Activated T-helper 9 cell treated with anti-CD3 and anti-CD28 coated beads, Interleukin-2, amount 50 U/mL, for 16 hours (primary cell): ENCODE measurements at regions not wholly inside any gene's neighbourhood (a gene's known extent, or its start where the extent isn't known, plus 50 kb on each side); places are given as distances from the start of the nearest gene placed in this dataset.
"Not testable (repeated sequence)": the region's sequence is repeated elsewhere in the genome, so short reads cannot be mapped to it uniquely, and the experiment has no call there.

Experiments used
- DNase-seq: peaks from one replicate; pipeline ENCODE4 v3.0.0-alpha.2; 2020; ENCODE audit warnings: low read depth

DNA sequence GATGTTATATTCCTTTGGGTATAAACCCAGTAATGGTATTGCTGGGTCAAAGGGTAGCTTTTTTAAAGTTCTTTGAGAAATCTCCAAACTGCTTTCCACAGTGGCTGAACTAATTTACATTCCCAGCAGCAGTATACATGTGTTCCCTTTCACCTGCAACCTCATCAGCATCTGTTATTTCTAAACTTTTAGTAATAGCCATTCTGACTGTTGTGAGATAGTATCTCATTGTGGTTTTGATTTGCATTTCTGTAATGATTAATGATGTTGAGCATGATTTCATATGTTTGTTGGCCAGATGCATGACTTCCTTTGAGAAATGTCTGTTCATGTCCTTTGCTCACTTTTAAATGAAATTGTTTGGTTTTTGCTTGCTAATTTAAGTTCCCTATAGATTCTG lies 553.1 kb downstream of the SLCO4C1 start:
- DNase-seq = not testable (repeated sequence)

DNA sequence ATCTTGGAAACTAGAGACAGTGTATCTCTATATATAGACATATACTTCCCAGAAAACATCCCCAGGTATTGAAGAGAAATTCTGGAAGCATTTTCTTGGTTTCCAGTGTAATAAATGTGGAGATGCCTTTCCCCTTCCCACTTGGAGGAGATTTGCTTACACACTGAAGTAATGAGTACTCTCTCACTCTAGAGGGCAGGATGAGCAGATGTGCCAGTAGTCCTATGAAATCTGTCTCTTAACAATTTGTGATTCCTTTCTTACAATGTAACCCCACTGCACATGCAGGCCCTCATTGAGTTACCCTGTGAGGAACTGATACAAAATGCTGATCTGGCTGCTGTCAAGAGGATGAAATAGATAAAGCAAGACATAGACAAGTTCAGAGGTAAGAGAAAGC lies 567.2 kb downstream of the SLCO4C1 start:
- no peak for DNase-seq

DNA sequence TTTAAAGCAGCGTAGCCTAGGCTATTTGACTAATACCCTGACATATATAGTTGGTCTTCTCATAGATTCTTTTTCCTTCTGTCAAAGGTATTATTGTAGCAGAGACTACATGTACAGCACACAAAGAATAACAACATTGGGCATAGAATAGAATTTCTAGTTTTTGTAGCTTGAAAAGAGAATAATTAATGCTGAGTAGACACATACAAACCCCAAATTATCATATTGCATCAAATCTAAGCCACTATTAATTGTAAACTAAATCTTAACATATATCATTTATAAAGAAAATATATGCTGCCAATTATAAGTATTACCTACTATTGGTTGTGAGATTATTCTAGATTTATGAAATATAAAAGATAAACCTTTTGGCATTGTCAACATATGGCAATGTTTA lies 574.5 kb downstream of the SLCO4C1 start:
- DNase-seq = no peak

DNA sequence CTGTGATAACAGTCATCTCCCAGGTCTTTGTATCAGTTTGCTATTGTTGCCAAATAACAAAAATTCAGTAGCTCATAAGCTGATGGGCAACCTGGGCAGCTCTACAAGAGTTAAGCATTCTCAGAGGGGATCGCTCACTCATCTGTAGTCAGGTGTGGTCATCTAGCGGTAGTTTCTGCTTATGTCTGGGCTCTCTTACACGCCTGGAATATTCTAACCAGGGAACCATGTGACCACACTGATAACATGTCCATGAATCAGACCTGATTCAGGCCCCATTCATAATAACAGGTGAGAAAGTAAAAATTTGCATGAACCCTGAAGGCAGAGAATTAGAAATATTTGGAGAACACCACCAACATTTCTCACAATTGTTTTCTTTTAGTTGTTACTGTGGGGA lies 576.1 kb downstream of the SLCO4C1 start:
- DNase-seq = no peak

DNA sequence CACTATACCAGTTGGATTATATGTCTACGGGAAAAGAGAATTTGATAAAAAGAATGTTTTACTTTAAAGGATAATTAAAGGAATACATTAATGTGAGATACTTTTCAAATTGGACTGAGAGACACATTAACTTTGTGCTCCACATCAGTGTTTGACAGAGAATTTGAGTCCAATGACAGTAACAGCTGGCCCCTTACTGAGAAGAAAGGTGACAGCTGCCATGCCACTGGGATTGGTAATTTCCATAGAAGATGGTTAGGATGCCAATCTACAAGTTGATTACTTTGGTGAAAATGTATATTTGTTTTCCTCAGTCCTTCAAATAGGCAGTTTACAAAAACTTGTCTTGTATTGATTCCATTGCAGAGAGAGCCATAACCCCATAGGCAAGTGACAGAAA lies 578.4 kb downstream of the SLCO4C1 start:
- no peak for DNase-seq

DNA sequence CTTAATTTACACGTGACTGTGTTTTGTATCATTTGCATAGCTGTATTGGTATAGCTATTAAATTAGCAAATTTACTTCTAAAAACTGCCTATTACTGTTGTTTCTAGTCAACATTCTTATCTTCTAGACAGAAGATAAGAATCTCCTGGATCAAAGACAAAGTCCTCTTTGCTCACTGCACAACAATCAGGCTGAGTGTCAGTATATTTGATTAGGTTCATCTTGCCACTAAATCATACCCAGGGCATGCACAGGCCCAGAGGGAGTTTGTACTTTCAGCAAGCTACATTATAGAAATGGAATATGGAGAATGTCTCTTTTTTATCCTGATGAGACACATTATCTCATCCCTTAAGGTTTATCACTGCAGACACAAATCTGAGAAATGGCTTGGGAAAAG lies 579.1 kb downstream of the SLCO4C1 start:
- no peak for DNase-seq

DNA sequence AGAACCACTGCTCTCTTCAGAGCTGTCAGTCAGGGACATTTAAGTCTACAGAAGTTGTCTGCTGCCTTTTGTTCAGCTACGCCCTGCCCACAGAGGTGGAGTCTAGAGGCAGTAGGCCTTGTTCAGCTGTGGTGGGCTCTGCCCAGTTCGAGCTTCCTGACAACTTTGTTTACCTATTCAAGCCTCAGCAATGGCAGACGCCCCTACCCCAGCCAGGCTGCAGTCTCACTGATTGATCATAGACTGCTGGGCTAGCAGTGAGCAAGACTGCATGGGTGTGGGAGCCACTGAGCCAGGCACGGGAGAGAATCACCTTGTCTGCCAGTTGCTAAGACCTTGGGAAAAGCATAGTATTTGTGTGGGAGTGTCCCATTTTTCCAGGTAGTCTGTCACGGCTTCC lies 580.3 kb downstream of the SLCO4C1 start:
- not testable (repeated sequence) for DNase-seq

DNA sequence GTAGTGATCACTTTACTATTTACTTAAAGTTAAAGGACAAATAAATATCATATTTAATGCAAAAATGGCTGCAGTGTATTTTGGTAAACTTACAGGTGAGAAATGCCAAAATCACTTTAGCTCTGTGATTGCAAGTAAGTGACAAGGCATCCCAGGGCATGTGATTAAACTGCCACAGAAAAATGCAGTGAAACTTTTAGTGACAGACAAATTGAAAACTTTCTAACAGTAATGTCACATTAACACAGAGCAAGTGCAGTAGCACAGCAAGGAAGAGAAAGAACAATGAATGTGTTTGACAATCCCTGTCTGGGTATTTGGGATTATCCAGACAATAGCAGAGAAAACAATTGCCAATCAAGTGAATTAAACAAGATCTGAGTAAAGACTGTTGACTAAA lies 606.8 kb downstream of the SLCO4C1 start:
- DNase-seq = no peak

DNA sequence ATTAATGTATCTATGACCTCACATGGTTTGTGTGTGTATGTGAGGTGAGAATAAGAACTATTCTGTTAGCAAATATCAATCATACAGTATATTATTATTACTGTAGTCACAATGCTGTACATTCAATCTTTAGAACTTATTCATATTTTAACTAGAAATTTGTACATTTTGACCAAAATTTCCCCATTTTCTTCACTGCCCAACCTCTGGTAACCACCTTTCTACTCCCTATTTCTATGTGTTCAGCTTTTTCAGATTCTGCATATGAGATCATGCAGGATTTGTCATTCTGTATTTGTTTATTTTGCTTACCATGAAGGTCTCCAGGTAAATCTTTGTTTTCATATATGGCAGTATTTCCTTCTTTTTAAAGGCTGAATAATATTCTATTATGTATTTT lies 607.9 kb downstream of the SLCO4C1 start:
- DNase-seq = no peak

DNA sequence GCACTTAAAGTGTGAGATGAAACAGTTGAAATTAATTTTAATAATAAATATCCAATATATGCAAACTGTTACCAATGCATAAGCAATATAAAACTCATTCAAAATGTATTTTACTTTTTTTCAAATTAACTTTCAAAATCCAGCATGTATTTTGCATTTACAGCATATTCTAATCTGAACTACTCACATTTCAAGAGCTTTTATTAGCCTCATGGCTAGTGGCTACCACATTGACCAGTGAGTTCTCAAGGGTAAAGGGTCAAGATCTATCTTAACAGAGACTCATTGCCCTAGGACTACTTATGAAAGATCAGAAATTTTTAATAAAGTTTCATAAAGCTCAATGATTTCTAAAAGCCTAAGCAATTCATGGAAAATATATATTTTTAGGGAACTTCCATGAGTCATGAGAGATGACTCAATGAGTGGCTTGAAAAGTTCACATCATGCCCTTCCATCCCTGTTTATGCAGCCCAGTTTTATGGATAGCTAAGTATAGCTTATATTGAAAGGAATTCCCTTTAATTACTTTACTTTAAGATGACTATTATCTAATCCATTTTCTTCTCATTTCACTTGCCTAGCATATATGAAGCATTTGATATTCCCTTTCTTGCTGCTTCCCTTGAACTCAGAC lies 608.6 kb downstream of the SLCO4C1 start:
- DNase-seq = no peak

DNA sequence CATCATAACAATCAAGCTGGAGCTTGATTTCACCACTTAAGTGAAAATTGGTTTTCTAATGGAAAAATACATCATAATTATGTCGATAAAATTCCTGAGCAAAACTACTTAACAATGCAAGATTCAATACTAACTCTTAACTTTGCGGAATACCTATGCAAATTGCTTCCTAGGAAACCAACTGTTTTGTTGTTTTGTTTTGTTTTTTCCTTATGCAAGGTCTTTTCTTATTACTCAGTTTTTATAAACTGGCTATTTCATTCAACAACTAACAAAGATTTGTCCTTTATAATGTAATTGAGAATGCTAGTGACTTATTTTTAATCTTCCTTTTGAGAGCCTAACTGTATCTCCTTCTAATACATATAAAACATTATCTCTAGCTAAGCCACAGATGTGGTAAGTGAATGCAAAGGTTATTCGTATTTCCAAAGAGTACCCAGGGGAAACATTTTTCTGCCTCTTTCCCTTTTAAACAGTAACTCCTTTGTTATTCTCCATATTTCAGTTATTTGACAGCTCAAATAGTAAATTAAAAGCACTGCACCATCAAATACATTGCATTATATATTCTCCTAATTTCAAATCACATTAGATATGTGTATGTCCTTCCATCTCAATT lies 609.4 kb downstream of the SLCO4C1 start:
- DNase-seq = no peak

DNA sequence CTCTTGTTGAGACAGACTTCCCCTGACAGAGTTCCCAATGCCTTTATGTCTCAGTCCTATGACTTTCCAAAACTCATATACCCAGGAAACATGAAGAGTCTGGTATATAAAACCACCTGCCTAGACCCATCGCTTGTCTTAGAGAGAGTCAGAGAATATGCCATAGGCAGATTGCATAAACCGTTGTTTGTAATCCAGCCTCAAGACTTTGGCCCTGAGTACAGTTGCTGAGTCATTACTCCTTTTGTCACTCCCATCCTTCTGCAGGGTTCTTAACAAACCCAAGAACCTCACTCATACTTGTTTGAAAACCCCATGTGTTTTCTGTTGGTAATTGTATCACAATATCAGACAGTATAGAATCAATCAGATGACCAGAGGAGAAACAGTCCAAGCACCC lies 616.3 kb downstream of the SLCO4C1 start:
- no peak for DNase-seq

DNA sequence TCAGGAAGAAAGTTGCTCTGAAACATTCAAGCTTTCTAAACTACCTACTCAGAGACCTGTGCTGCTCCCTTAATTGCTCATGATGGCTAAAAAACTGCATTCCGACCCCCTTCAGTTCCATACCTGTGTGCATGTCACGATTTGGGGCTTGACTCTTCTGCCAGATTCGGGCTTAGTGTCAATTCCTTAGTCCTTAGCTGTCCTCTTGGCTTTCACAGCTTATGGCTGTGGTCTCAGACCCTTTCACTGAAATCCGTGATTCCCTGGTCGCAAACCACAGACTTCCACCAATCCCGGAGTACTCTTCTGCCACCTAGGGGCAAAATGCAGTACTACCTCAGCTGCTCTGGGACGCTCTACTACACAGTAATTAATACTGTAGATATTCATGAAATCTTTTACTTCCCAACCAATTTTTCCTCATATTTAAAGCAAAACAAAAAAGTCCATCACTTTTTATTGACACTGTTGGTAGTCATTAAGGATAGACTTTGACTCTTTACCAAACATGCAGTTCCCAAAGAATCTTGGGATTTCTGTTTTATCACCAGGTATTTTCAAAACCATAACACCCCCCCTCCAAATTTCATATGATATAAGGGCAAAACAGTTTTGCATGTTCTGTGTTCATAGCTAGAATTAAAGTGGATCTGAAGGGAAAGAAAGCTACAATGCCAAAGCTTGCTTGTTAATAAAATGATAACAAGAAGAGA lies 617.4 kb downstream of the SLCO4C1 start:
- DNase-seq = peak; percentile 1

DNA sequence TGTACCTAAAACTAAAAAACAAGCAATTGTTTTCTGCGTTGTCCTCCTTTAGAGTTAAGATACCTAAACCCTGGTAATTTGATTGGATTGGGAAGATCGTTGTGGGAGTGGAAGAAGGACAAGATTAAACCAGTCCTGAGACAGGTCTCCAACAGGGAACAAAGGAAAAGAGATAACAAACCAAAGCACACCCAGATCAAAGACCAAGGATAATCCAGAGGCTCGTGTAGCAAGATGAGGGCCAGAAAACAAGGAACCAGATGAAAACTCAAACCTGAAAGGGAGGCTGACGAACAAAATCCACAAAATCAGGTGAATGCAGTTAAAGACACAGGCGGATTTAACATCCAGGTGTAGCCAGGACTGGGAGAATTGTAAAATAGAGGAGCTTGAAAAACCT lies 618.1 kb downstream of the SLCO4C1 start:
- no peak for DNase-seq

DNA sequence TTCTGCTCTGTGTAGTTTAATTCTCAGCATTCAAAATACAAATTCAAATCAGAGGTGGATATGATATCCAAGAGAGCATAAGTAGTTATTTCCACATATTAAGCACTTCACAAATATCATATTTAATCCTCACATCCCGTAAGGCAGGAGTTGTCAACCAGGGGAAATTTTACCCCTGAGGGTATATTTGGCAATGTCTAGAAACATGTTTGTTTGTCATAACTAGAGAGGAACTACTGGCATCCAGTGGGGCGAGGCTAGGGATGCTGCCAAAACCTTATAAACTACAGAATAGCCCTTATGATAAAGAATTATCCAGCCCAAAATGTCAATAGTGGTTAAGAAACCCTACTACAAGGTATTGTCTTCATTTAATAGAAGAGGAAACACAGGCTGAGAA lies 619.4 kb downstream of the SLCO4C1 start:
- DNase-seq = no peak

DNA sequence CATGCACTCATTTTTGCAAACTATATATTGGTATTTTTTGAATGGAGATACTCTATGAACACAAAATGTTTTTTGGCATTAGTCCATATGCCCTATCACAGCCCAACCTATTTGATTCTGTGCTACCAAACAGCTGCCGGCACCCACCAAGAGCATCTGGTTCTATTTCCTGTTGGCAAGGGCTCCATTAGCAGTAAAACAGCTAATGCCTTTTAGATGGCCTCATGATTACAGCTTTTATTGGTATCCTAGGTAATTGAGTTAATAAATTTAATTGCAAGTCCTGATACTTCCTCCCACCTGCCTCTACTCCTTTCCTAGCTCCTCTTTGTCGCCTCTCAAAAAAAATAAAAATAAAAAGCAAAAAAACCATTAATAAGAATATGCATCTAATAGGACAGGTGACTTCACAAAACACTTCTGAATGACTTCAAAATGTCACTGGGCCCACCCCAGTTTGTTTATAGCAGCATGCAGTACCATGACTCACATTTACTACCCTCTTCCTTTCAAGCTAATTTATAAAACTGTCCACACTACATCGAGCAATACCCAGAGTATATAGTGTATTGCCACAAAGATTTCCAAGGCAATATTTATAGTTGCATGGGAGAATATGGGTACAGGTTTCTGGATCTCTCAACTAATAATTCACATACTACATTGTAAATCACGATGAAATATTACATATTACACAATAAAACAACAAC lies 620.4 kb downstream of the SLCO4C1 start:
- no peak for DNase-seq

DNA sequence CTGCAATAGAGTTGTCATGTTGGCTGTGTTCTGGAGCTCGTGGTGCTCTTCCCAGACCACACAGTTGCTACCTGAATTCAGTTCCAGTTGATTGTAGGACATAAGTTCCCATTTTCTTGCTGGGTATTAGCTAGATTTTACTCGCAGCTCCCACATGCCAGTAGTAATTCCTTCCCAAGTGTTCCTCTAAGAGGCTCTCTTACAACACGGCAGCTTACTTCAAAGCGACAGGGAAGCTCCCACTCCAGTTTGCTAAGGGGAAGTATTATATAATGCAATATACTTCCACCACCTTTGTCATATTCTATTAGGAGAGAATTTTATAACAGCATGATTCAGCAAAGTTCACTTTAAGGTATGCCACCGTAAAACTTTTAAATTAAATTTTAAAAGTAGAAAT lies 623.0 kb downstream of the SLCO4C1 start:
- no peak for DNase-seq

DNA sequence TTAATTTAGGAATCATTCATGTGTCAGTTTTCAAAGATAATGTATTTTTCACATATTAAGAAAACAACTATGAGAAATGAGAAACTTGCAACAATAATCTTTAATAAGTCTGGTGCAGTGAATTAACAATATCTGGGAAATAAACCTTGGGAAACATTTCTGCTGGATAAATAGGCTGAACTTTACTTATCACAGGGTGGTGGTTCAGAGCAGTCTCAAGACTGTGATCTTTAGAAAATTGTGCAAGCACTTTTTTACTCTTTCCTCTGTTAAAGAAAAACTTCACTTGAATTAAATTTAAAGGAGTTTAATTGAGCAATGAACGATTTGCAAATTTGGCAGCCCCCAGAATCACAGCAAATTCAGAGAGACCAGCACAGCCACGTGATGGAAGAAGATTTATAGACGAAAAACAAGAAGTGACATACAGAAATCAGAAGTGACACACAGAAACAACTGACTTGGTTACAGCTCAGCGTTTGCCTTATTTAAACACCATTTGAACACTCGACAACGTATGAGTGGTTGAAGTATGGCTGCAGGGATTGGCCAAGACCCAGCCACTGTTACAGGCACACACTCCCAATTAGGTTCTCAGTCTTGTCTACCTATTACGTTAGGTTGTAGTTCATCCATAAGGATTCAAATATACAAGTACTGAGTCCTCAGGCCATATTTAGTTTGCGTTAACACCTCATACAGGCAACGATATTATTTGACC lies 631.9 kb downstream of the SLCO4C1 start:
- no peak for DNase-seq

DNA sequence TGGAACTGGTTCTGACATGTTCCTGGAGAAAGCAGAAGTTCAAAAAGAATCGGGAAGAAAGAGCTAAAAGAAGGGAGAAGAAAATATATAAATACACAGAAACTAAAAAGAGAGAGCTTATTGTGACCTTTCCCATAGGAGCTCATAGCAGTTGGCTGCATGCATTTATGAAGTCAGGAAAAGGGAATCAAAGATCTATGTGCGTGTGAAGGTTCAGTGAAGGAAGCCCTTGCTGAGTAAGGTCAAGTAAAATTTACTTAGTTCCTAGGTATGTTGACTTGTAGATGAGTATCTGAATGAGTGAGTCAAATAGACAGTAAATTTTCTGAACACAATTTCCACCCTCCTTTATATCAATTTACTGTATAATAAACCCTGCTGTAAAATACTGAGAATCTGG lies 632.5 kb downstream of the SLCO4C1 start:
- DNase-seq = no peak

DNA sequence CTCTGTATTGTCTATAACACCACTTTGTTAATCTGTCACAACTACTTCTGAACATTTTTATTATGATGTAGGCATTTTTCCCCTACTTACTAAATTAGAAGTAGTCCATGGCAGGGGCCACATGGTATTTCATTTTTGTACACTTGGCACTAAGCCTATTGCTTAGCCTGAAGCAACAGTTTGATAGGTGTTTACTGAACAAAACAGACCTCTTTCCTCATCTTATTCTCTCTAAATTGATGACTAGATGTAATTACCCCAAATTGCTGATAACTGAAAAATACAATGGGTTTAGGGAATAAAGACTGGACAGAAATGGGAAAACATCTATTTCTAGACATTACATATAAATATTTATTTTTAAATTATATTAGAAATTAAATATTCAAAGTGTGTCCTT lies 633.8 kb downstream of the SLCO4C1 start:
- no peak for DNase-seq

DNA sequence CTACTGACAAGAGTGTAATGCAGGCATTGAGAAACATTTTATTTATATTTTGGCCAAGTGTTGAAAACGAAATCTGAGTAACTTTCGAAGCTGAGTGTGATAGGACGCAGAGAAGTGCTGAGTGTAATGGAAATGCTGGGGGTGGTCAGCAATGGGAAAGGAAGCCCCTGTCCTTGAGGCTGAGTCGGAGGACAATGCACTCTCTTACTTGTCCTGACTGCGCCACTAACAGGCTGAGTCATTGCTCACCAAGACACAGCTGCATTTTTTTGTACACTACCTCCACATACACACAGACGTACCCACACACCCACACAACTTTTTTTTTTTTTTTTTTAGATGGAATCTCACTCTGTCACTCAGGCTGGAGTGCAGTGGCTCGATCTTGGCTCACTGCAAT lies 637.7 kb downstream of the SLCO4C1 start:
- DNase-seq = no peak

DNA sequence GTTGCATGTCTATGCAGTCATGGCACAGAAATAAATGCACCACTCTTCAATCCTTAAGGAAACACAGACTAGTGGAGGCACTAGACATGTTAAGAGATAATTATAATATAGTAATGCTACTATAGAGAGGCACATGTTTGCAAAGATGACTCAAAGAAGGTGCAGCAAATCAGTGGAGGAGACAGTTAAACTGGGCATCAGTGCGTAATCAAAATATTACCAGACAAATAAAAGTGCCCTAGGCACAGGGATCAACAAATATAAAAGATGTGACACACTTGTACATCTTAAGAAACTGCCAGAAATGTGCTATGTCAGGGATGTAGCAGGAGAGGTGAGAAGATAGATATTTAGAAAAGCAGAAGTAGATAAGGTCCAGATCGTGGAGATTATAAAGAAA lies 642.1 kb downstream of the SLCO4C1 start:
- DNase-seq = no peak
